Retinal pigment epithelial cell (primary cell): ENCODE measurements at regions not wholly inside any gene's neighbourhood (a gene's known extent, or its start where the extent isn't known, plus 50 kb on each side); places are given as distances from the start of the nearest gene placed in this dataset.

Experiments
- DNase-seq: peaks from one replicate; pipeline ENCODE4 v3.0.0-alpha.2; 2010; ENCODE audit warnings: low read depth
- H3K4me3 ChIP-seq: 2 replicates; pipeline ENCODE4 v1.5.1; 2011; ENCODE audit warnings: mild to moderate bottlenecking, low read length, control low read depth, moderate library complexity
- TF ChIP-seq, protein P1 (sequence below): conservative IDR thresholded peaks from 2 replicates; pipeline ENCODE4 v1.5.1; 2011; ENCODE audit warnings: low read depth, low read length, control low read depth, inconsistent platforms

GRCh38 chr16:64621616-64622015 lies 500.2 kb downstream of the CDH11 start:
- H3K4me3 ChIP-seq, result no peak overlapping the region
- TF ChIP-seq, protein P1, sequence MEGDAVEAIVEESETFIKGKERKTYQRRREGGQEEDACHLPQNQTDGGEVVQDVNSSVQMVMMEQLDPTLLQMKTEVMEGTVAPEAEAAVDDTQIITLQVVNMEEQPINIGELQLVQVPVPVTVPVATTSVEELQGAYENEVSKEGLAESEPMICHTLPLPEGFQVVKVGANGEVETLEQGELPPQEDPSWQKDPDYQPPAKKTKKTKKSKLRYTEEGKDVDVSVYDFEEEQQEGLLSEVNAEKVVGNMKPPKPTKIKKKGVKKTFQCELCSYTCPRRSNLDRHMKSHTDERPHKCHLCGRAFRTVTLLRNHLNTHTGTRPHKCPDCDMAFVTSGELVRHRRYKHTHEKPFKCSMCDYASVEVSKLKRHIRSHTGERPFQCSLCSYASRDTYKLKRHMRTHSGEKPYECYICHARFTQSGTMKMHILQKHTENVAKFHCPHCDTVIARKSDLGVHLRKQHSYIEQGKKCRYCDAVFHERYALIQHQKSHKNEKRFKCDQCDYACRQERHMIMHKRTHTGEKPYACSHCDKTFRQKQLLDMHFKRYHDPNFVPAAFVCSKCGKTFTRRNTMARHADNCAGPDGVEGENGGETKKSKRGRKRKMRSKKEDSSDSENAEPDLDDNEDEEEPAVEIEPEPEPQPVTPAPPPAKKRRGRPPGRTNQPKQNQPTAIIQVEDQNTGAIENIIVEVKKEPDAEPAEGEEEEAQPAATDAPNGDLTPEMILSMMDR, result no peak
- DNase-seq, result no peak

DNA sequence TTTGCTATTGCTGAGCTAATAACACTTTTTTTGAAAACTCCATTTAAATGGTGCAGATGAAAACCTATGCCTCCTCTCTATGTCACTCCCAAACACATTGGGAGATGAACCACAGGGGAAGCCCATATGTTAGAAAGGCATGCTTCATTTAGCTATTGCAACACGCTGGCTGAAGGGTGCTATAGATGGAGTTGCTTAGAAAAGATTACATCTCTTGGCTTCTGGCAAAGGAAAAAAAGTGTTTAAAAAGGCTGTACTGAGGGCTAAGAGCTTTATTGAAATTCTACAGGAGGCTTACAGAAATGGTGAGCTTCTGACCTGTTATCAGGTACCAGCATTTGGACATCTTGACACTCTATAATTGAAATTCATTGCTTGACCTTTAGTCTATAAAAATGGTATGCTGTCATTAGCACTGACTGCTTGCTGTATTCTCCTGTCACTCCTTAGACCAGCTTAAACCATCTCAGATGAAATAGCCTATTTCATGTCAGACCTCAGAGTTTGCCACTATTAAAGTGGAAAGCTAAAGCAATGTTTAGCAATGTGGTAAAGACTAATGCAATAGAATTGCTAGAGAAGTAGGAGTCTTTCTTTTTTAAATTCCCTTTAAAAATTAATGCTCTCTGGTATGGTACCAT lies 503.9 kb downstream of the CDH11 start:
- TF ChIP-seq, protein P1, result no peak
- no peak overlapping the region for H3K4me3 ChIP-seq
- no peak for DNase-seq

DNA sequence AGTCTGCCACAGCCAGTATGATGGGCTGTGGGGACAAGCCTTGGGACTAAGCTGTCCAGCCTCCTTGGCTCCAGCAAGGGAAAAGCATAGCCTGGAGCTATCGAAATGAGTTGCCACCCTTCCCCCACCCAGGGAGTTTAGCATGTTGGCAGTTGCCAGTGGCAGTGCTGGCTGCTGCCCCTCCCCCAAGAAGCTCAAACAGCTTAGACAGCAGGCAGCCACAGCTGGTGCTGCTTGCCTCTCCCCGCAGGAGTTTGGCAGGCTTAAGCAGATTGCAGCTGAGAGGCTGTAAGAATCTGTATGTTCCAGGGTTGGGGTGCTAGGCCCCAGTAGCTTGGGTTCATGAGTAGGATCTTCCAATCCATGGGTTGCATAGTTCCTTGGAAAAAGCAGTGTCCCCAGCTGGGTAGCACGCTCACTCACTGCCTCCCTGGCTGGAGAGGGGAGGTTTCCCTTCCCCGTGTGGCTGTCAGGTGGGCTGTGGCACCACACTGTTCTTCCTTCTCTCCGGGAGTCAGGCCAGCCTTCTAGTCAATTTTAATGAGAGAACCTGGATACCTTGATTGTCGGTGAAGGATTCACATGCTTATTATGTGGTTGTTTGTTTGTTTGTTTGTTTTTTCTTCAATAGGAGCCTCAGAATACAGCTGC lies 506.1 kb downstream of the CDH11 start:
- H3K4me3 ChIP-seq, result no peak overlapping the region
- DNase-seq, result no peak
- TF ChIP-seq, protein P1, result no peak

- H3K4me3 ChIP-seq, result no peak overlapping the region
- DNase-seq, result no peak
- TF ChIP-seq, protein P1, result no peak
Observed at GRCh38 chr16:64596196-64596595, 525.7 kb downstream of the CDH11 start.

GRCh38 chr16:64590513-64590912 lies 531.4 kb downstream of the CDH11 start:
- TF ChIP-seq, protein P1, result no peak
- H3K4me3 ChIP-seq, result no peak overlapping the region
- no peak for DNase-seq

DNA sequence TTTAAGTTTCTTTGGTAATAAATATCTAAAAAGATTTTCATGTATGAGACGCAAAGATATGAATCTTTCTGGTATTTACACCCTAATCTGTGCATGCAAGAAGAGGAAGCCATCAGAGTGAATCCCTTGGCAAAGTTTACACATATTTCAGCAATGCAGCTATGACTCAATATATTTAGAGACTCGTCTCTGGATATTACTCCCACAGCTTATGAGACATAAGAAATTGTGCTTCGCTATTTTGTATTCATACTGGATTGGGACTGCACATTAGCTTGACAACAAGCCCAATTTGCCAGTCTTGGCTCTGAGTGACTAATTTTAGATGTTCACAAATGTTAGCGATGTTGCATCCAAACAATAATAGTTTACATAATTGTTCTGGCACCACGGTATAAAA lies 532.0 kb downstream of the CDH11 start:
- H3K4me3 ChIP-seq, result no peak overlapping the region
- no peak for DNase-seq
- TF ChIP-seq, protein P1, result no peak

DNA sequence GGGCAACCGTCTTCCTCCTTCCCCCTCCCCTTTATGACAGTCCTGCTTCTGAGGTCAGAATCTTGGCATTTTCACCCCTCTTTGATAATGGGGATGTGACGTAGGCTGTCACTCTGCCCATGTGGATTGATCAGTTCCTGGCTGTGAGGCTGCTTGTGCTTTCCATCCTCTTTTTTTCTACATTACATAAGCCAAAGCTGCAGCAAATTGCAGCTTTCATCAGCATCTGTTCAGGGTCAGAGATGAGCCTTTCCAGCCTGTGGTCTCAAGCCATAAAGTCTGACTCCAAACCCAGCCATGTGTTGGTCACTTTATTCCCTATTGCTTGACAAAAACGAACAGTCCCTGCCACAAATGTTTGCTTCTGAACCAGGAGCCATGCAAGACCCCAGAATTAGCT lies 535.1 kb downstream of the CDH11 start:
- no peak overlapping the region for H3K4me3 ChIP-seq
- no peak for DNase-seq
- TF ChIP-seq, protein P1, result no peak
